ENCODE measurements at regions not wholly inside any gene's neighbourhood (a gene's known extent, or its start where the extent isn't known, plus 50 kb on each side); places are given as distances from the start of the nearest gene placed in this dataset. TPM values are rescaled to one million over a fixed set of nuclear protein-coding genes. Genes with fewer than 3 reads are reported as not detected.

Small RNAs in the stretch of these regions (microRNA-seq; reads per million reads assigned to microRNA genes)
- gene MIR4268 = not detected
